GM13976 (cell line): ENCODE measurements at regions not wholly inside any gene's neighbourhood (a gene's known extent, or its start where the extent isn't known, plus 50 kb on each side); places are given as distances from the start of the nearest gene placed in this dataset.

Source experiments
- DNase-seq: peaks from one replicate; pipeline ENCODE4 v3.0.0; 2012; ENCODE audit warnings: low spot score
- CTCF ChIP-seq: IDR thresholded peaks from 2 replicates; pipeline ENCODE4 v1.5.1; 2012; ENCODE audit warnings: borderline replicate concordance, mild to moderate bottlenecking; ENCODE audit not compliant: insufficient read depth; ENCODE audit errors: extremely low read depth, missing control alignments, control extremely low read depth
- in situ Hi-C: fragments of 300-500 bp; cut with MboI; formaldehyde crosslinking; loops from one replicate; pipeline ENCODE4 v1.12.0; 2022; ENCODE audit warnings: low sequenced_read_pairs, mixed read lengths, inconsistent platforms; ENCODE audit not compliant: unreplicated experiment

DNA sequence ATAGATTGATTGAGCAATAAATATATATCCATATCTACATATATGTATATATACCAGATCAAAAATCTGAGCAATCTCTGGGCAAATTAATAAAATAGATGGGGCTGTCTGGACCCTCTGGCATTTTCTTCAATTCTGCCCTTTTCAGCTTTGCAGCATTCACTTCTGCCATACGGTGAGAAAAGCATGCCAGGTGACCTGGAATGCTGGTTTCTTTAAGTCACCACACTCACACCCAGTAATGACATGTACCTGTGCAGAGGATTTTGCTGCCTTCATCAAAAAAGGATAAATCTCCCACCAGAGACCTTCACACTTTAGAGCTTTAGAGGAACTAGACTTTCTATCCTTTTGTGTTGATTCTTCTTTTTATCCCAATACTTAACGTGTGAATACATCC, 223.2 kb upstream of the NFIA start:
- in situ Hi-C loops, result no loop called here
- DNase-seq, result no peak

DNA sequence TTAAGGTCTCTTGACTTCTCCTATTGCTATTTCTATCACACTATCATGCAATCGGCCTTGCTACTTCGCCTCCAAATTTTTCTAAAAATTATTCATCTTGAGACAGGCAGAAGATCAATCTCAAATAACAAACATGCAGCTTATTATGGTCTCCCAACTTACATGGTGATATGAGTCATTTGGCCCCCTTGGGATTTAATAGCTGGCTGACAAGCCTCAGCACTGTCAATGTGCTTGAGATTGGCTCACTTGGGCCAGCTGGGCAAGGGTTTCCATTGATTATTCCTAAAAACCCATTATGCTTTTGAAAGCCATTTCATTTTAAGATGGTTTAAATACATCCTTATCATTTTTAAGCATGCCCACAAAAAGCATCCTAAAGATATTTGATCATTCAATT, 224.5 kb upstream of the NFIA start:
- TF ChIP-seq CTCF, result no peak
- in situ Hi-C loops, result no loop called here
- DNase-seq, result no peak

More for the DNA sequence above, 223.2 kb upstream of the NFIA start:
- no peak for TF ChIP-seq CTCF

- TF ChIP-seq CTCF, result no peak
- no peak for DNase-seq
- in situ Hi-C loops, result no loop called here
Observed at GRCh38 chr1:60850084-60850483, 232.3 kb upstream of the NFIA start.

- in situ Hi-C loops, result no loop called here
- DNase-seq, result no peak
- no peak for TF ChIP-seq CTCF
Observed at GRCh38 chr1:60849401-60849800, 233.0 kb upstream of the NFIA start.

DNA sequence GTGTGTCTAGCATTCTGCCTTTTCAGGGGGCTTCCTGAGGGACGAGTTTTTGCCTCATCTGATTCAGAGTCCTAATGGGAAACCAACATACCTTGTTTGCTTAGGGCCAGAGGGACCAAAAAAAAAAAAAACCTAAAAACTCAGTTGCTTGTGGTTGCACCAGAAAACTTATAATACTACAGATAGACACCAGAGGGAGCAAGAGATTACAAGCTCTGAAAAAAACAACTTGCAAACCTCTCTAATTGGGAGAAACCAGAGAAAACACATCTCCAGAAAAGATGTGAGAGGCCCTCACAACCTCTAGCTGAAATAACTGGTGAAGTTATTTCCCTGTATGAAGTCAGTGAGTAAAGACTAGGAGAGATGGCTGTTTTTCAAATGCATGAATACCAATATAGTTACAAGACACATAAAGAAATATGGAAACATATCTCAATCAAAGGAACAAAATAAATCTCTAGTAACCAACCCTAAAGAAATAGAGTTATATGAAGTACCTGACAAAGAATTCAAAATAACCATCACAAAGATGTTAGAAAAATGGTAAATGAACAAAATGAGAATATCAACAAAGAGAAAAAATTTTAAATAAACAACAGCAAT, 233.7 kb upstream of the NFIA start:
- TF ChIP-seq CTCF, result peak; percentile 15
- in situ Hi-C loops, result no loop called here
- DNase-seq, result no peak

- TF ChIP-seq CTCF, result no peak
- in situ Hi-C loops, result no loop called here
- no peak for DNase-seq
Observed at GRCh38 chr1:60847855-60848582, 234.3 kb upstream of the NFIA start.
